ENCODE measurements at regions not wholly inside any gene's neighbourhood (a gene's known extent, or its start where the extent isn't known, plus 50 kb on each side); places are given as distances from the start of the nearest gene placed in this dataset.

GRCh38 chr13:73179650-73180274, 121.0 kb downstream of the KLF5 start:
- Histone ChIP-seq H3K9me3 (no peaks in the 10 kb centered on the region), H3K4me3 (no peak overlapping the region), H3K36me3 (no peaks in the 10 kb centered on the region), H3K4me1 (no peaks in the 10 kb centered on the region), H3K27me3 (no peaks in the 10 kb centered on the region), H3K27ac (no peak overlapping the region)
- no peak for DNase-seq (ENCODE audit: low spot score in 2 of 2)
- no peak for TF ChIP-seq CTCF (IDR thresholded peaks at IDR 0.05)
- TF ChIP-seq EP300 (IDR thresholded peaks at IDR 0.05) = no peak
- TF ChIP-seq POLR2A (IDR thresholded peaks at IDR 0.05) = no peak
- WGBS, 2 donors = 95 to 96% methylated on average over 6 of the region's 6 CpGs

- no peak for DNase-seq (ENCODE audit: low spot score in 2 of 2)
- Histone ChIP-seq H3K4me3 (no peak overlapping the region), H3K27me3 (no peaks in the 10 kb centered on the region), H3K9me3 (no peaks in the 10 kb centered on the region), H3K4me1 (no peaks in the 10 kb centered on the region), H3K36me3 (no peaks in the 10 kb centered on the region), H3K27ac (no peak overlapping the region)
- TF ChIP-seq CTCF (IDR thresholded peaks at IDR 0.05) (no peak), EP300 (IDR thresholded peaks at IDR 0.05) (no peak), POLR2A (IDR thresholded peaks at IDR 0.05) (no peak)
- 88 to 91% methylated on average over 3 of the region's 3 CpGs for WGBS, 2 donors
Measured at GRCh38 chr13:73177916-73178565, 119.2 kb downstream of the KLF5 start.

GRCh38 chr13:73177017-73177416, 118.2 kb downstream of the KLF5 start:
- 48 to 87% methylated on average over 1 of the region's 1 CpG for WGBS, 2 donors
- DNase-seq (ENCODE audit: low spot score in 2 of 2) = no peak

GRCh38 chr13:73174521-73175010, 115.8 kb downstream of the KLF5 start:
- Histone ChIP-seq H3K27ac (no peak overlapping the region), H3K4me3 (no peak overlapping the region), H3K9me3 (no peaks in the 10 kb centered on the region), H3K36me3 (no peaks in the 10 kb centered on the region), H3K27me3 (no peaks in the 10 kb centered on the region), H3K4me1 (no peaks in the 10 kb centered on the region)
- TF ChIP-seq EP300 (IDR thresholded peaks at IDR 0.05) = no peak
- TF ChIP-seq POLR2A (IDR thresholded peaks at IDR 0.05) = no peak
- no peak for DNase-seq (ENCODE audit: low spot score in 2 of 2)

More at GRCh38 chr13:73177017-73177416, 118.2 kb downstream of the KLF5 start:
- Histone ChIP-seq H3K36me3 (no peaks in the 10 kb centered on the region), H3K4me1 (no peaks in the 10 kb centered on the region), H3K27ac (no peak overlapping the region), H3K4me3 (no peak overlapping the region), H3K9me3 (no peaks in the 10 kb centered on the region), H3K27me3 (no peaks in the 10 kb centered on the region)
- TF ChIP-seq CTCF (IDR thresholded peaks at IDR 0.05) = no peak
- TF ChIP-seq POLR2A (IDR thresholded peaks at IDR 0.05) = no peak

- no peak overlapping the region for H3K4me3 ChIP-seq
- no peaks in the 10 kb centered on the region for H3K36me3 ChIP-seq
- DNase-seq (ENCODE audit: low spot score in 2 of 2) = no peak
- peaks cover 0 to 6% (median 0%) of the 10 kb centered on the region in 4 donors for H3K4me1 ChIP-seq
- no peaks in the 10 kb centered on the region for H3K9me3 ChIP-seq
- TF ChIP-seq EP300 (IDR thresholded peaks at IDR 0.05) (no peak), CTCF (IDR thresholded peaks at IDR 0.05) (no peak), POLR2A (IDR thresholded peaks at IDR 0.05) (no peak)
- WGBS, 2 donors = 78 to 79% methylated on average over 3 of the region's 3 CpGs
- no peak overlapping the region for H3K27ac ChIP-seq
- H3K27me3 ChIP-seq = no peaks in the 10 kb centered on the region
Measured at GRCh38 chr13:73173279-73173811, 114.5 kb downstream of the KLF5 start.
